ENCODE measurements at regions not wholly inside any gene's neighbourhood (a gene's known extent, or its start where the extent isn't known, plus 50 kb on each side); places are given as distances from the start of the nearest gene placed in this dataset.

GRCh38 chr5:158126442-158127405, 267.8 kb upstream of the CLINT1 start:
- H3K4me1 ChIP-seq (ENCODE audit: insufficient read depth, low read length), result peaks cover 4% of the 10 kb centered on the region
- H2AFZ ChIP-seq (ENCODE audit: low read depth, low read length), result no peak overlapping the region
- no peaks in the 10 kb centered on the region for H3K79me2 ChIP-seq (ENCODE audit: insufficient read depth, low read length)
- no peak overlapping the region for H3K27ac ChIP-seq (ENCODE audit: low read length)
- H3K36me3 ChIP-seq (ENCODE audit: insufficient read depth, low read length), result no peaks in the 10 kb centered on the region
- no peak overlapping the region for H3K9ac ChIP-seq (ENCODE audit: low read depth, low read length)
- no peak for DNase-seq
- TF ChIP-seq EZH2 (IDR thresholded peaks at IDR 0.05; ENCODE audit: borderline replicate concordance, low read depth, low read length, severe bottlenecking) (no peak), CTCF (IDR thresholded peaks at IDR 0.05; ENCODE audit: borderline replicate concordance, extremely low read depth, low read length, poor library complexity, severe bottlenecking) (no peak)
- no peaks in the 10 kb centered on the region for H3K27me3 ChIP-seq (ENCODE audit: insufficient read depth, low read length, poor library complexity)
- no peak overlapping the region for H3K4me2 ChIP-seq (ENCODE audit: insufficient read depth, low read length)
- no peaks in the 10 kb centered on the region for H4K20me1 ChIP-seq (ENCODE audit: insufficient read depth, low read length)
- H3K9me3 ChIP-seq (ENCODE audit: insufficient read depth, low read length, severe bottlenecking), result no peaks in the 10 kb centered on the region
- peak; percentile 58; the same call in 2 of the 3 replicates for ATAC-seq (ENCODE audit: insufficient read depth, low read depth)
- no peak overlapping the region for H3K4me3 ChIP-seq (ENCODE audit: low read depth in 1 of 2, low read length in 2 of 2)

DNA sequence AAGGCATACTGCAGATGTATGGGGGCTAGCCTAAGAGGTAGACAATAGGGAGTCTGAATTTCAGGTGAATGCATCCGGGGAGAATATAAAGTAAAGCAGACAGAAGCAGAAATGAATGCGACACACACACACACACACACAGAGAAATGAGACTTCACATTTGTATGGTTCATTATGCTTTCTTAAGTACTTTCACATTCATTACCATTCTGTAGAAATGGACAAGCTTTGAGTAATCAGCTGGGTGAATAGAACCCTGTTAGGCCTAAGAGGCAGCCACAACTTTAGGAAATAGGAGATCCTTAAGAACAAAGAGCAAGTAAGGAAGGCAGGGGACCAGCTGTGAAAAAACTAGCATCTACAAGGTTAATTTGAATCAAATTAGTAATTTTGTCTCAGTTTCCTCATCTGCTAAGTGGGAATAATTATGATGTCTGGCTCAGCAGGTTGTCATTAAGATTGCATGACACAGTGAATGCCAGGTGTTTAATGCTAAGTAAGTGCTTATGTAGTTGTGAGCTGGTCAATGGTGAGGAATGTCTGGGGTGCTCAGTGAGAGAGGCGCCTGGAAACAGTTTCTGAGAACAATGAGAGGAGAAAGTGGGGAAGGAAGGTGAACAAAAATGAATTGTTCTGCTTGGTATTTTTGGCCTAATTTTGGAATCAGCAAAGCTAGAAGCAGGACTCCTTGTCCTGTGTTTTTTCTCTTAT, 265.8 kb upstream of the CLINT1 start:
- no peaks in the 10 kb centered on the region for H3K9me3 ChIP-seq (ENCODE audit: insufficient read depth, low read length, severe bottlenecking)
- no peak overlapping the region for H3K4me2 ChIP-seq (ENCODE audit: insufficient read depth, low read length)
- H3K27ac ChIP-seq (ENCODE audit: low read length), result no peak overlapping the region
- H4K20me1 ChIP-seq (ENCODE audit: insufficient read depth, low read length), result no peaks in the 10 kb centered on the region
- no peaks in the 10 kb centered on the region for H3K36me3 ChIP-seq (ENCODE audit: insufficient read depth, low read length)
- no peak overlapping the region for H2AFZ ChIP-seq (ENCODE audit: low read depth, low read length)
- H3K9ac ChIP-seq (ENCODE audit: low read depth, low read length), result no peak overlapping the region
- H3K4me3 ChIP-seq (ENCODE audit: low read depth in 1 of 2, low read length in 2 of 2), result no peak overlapping the region
- ATAC-seq (ENCODE audit: insufficient read depth, low read depth) (no peak), DNase-seq (no peak)
- H3K27me3 ChIP-seq (ENCODE audit: insufficient read depth, low read length, poor library complexity), result no peaks in the 10 kb centered on the region
- TF ChIP-seq CTCF (IDR thresholded peaks at IDR 0.05; ENCODE audit: borderline replicate concordance, extremely low read depth, low read length, poor library complexity, severe bottlenecking) (no peak), EZH2 (IDR thresholded peaks at IDR 0.05; ENCODE audit: borderline replicate concordance, low read depth, low read length, severe bottlenecking) (no peak)
- H3K4me1 ChIP-seq (ENCODE audit: insufficient read depth, low read length), result peaks cover 18% of the 10 kb centered on the region
- no peaks in the 10 kb centered on the region for H3K79me2 ChIP-seq (ENCODE audit: insufficient read depth, low read length)

- H3K4me3 ChIP-seq (ENCODE audit: low read depth in 1 of 2, low read length in 2 of 2), result no peak overlapping the region
- no peak overlapping the region for H3K9ac ChIP-seq (ENCODE audit: low read depth, low read length)
- TF ChIP-seq CTCF (IDR thresholded peaks at IDR 0.05; ENCODE audit: borderline replicate concordance, extremely low read depth, low read length, poor library complexity, severe bottlenecking), result no peak
- no peak for TF ChIP-seq EZH2 (IDR thresholded peaks at IDR 0.05; ENCODE audit: borderline replicate concordance, low read depth, low read length, severe bottlenecking)
- ATAC-seq (ENCODE audit: insufficient read depth, low read depth) (no peak), DNase-seq (no peak)
- no peaks in the 10 kb centered on the region for H3K79me2 ChIP-seq (ENCODE audit: insufficient read depth, low read length)
- no peak overlapping the region for H2AFZ ChIP-seq (ENCODE audit: low read depth, low read length)
- no peak overlapping the region for H3K27ac ChIP-seq (ENCODE audit: low read length)
- H3K4me1 ChIP-seq (ENCODE audit: insufficient read depth, low read length), result peaks cover 18% of the 10 kb centered on the region
- no peaks in the 10 kb centered on the region for H3K9me3 ChIP-seq (ENCODE audit: insufficient read depth, low read length, severe bottlenecking)
- no peaks in the 10 kb centered on the region for H4K20me1 ChIP-seq (ENCODE audit: insufficient read depth, low read length)
- no peak overlapping the region for H3K4me2 ChIP-seq (ENCODE audit: insufficient read depth, low read length)
- no peaks in the 10 kb centered on the region for H3K36me3 ChIP-seq (ENCODE audit: insufficient read depth, low read length)
- H3K27me3 ChIP-seq (ENCODE audit: insufficient read depth, low read length, poor library complexity), result no peaks in the 10 kb centered on the region
These were observed 264.6 kb upstream of the CLINT1 start for GRCh38 chr5:158123595-158123994.
